Mesothelial cell of epicardium (in vitro differentiated cells): ENCODE measurements at regions not wholly inside any gene's neighbourhood (a gene's known extent, or its start where the extent isn't known, plus 50 kb on each side); places are given as distances from the start of the nearest gene placed in this dataset.
"Not testable (repeated sequence)": the region's sequence is repeated elsewhere in the genome, so short reads cannot be mapped to it uniquely, and the experiment has no call there.

Experiments used
- DNase-seq, 2 experiments: peaks; one replicate each; pipeline ENCODE4 v3.0.0; 2021; ENCODE audit warnings: low spot score in 2 of 2; ENCODE audit not compliant: unreplicated experiment in 2 of 2
- H3K27ac Mint-ChIP-seq: 2 replicates; pipeline ENCODE4 v1.8.0; 2021; ENCODE audit warnings: mixed read lengths
- H3K27me3 Mint-ChIP-seq: 2 replicates; pipeline ENCODE4 v1.8.0; 2021; ENCODE audit warnings: low read depth, mixed read lengths
- H3K36me3 Mint-ChIP-seq: 2 replicates; pipeline ENCODE4 v1.8.0; 2021; ENCODE audit warnings: mixed read lengths
- H3K4me1 Mint-ChIP-seq: 2 replicates; pipeline ENCODE4 v1.8.0; 2021; ENCODE audit warnings: mixed read lengths
- H3K4me3 Mint-ChIP-seq: 2 replicates; pipeline ENCODE4 v1.8.0; 2021; ENCODE audit warnings: mild to moderate bottlenecking, moderate library complexity, mixed read lengths
- H3K9me3 Mint-ChIP-seq: 2 replicates; pipeline ENCODE4 v1.8.0; 2021; ENCODE audit warnings: mixed read lengths
- TF ChIP-seq, protein P1 (sequence below): fragments of 200-600 bp; sonication (generic); IDR thresholded peaks from one replicate; pipeline ENCODE4 v1.5.0; 2021; ENCODE audit warnings: antibody characterized with exemption; ENCODE audit not compliant: unreplicated experiment

DNA sequence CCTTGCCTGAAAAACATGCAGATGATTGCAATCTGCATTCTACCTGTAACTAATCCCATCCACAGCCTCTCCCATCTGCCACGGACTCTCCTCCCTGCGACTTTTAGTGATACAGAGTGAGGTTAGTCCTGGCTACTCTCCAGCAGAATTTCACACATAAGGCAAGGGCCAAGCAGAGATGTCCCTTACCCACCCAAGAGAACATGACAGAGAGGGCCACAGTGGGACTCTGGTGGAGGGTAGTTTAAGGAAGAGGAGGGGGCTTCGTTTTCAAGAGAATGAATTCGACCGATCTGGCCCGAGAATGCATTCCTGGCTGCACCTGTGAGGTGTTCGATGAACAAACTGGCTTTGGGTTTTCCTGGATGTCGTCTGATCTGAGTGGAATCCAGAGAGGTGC, 87.5 kb upstream of the SIM2 start:
- Mint-ChIP-seq H3K36me3 (no peaks in the 10 kb centered on the region), H3K4me3 (no peak overlapping the region), H3K9me3 (peaks cover 26% of the 10 kb centered on the region), H3K27ac (no peak overlapping the region), H3K27me3 (peaks cover 71% of the 10 kb centered on the region), H3K4me1 (no peaks in the 10 kb centered on the region)
- no peak for DNase-seq
- TF ChIP-seq, protein P1, sequence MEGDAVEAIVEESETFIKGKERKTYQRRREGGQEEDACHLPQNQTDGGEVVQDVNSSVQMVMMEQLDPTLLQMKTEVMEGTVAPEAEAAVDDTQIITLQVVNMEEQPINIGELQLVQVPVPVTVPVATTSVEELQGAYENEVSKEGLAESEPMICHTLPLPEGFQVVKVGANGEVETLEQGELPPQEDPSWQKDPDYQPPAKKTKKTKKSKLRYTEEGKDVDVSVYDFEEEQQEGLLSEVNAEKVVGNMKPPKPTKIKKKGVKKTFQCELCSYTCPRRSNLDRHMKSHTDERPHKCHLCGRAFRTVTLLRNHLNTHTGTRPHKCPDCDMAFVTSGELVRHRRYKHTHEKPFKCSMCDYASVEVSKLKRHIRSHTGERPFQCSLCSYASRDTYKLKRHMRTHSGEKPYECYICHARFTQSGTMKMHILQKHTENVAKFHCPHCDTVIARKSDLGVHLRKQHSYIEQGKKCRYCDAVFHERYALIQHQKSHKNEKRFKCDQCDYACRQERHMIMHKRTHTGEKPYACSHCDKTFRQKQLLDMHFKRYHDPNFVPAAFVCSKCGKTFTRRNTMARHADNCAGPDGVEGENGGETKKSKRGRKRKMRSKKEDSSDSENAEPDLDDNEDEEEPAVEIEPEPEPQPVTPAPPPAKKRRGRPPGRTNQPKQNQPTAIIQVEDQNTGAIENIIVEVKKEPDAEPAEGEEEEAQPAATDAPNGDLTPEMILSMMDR: no peak

- Mint-ChIP-seq H3K27me3 (peaks cover 60% of the 10 kb centered on the region), H3K36me3 (no peaks in the 10 kb centered on the region), H3K4me1 (no peaks in the 10 kb centered on the region), H3K9me3 (peaks cover 32% of the 10 kb centered on the region), H3K27ac (no peak overlapping the region), H3K4me3 (no peak overlapping the region)
- TF ChIP-seq, protein P1: no peak
- DNase-seq: no peak
Observed at GRCh38 chr21:36613059-36613458, 85.9 kb upstream of the SIM2 start.

DNA sequence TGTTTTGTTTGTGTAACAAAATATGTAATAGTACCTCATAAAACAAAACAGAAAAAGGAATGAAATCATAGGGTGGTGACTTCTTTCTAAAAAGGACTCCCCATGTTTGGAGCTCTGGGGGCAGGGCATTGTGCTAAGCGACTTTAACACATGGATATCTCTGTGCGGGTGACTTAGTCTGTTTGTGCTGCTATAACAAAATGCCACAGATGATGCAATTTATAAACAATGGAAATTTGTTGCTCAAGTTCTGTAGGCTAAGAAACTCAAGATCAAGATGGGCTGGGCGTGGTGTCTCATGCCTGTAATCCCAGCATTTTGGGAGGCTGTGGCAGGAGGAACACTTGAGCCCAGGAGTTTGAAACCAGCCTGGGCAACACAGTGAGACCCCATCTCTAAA, 85.4 kb upstream of the SIM2 start:
- TF ChIP-seq, protein P1: no peak
- peaks cover 57% of the 10 kb centered on the region for H3K27me3 Mint-ChIP-seq
- no peak overlapping the region for H3K27ac Mint-ChIP-seq
- H3K4me3 Mint-ChIP-seq: no peak overlapping the region
- peaks cover 32% of the 10 kb centered on the region for H3K9me3 Mint-ChIP-seq
- DNase-seq: no peak
- H3K4me1 Mint-ChIP-seq: no peaks in the 10 kb centered on the region
- no peaks in the 10 kb centered on the region for H3K36me3 Mint-ChIP-seq

GRCh38 chr21:36615274-36615964, 83.5 kb upstream of the SIM2 start:
- TF ChIP-seq, protein P1: no peak
- Mint-ChIP-seq H3K4me3 (no peak overlapping the region), H3K36me3 (no peaks in the 10 kb centered on the region), H3K9me3 (peaks cover 19% of the 10 kb centered on the region), H3K27me3 (peaks cover 50% of the 10 kb centered on the region), H3K4me1 (no peaks in the 10 kb centered on the region), H3K27ac (no peak overlapping the region)
- DNase-seq: no peak

- not testable (repeated sequence) for DNase-seq, H3K27ac Mint-ChIP-seq, H3K4me3 Mint-ChIP-seq, H3K36me3 Mint-ChIP-seq, H3K4me1 Mint-ChIP-seq
- Mint-ChIP-seq H3K9me3 (peaks cover 17% of the 10 kb centered on the region), H3K27me3 (peaks cover 38% of the 10 kb centered on the region)
Observed at GRCh38 chr21:36616773-36617172, 82.1 kb upstream of the SIM2 start.

GRCh38 chr21:36621794-36622193, 77.1 kb upstream of the SIM2 start:
- not testable (repeated sequence) for H3K27ac Mint-ChIP-seq, H3K4me1 Mint-ChIP-seq, H3K36me3 Mint-ChIP-seq, H3K4me3 Mint-ChIP-seq, DNase-seq
- Mint-ChIP-seq H3K27me3 (peaks cover 23% of the 10 kb centered on the region), H3K9me3 (peaks cover 18% of the 10 kb centered on the region)

DNA sequence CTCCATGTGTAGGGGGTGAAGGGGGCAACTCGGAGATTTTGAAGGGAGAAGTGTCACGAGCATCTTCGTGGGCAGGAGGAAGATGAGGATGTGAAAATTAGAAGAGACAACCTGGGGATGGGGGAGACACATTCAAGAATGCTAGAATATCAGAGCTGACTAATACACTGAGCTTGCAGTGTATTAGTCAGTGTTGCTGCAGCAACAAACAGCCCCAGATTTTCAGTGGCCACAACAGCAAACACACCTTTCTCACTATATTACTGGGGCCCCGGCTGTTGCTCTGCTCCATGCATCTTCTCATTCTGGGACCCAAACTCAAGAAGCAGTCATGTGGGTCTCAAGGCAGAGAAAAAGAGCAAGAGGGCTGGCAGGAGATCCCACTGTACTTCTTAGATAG, 74.8 kb upstream of the SIM2 start:
- H3K36me3 Mint-ChIP-seq: no peaks in the 10 kb centered on the region
- H3K9me3 Mint-ChIP-seq: peaks cover 13% of the 10 kb centered on the region

More for the DNA sequence above, 74.8 kb upstream of the SIM2 start:
- Mint-ChIP-seq H3K27ac (no peak overlapping the region), H3K27me3 (peaks cover 35% of the 10 kb centered on the region), H3K4me3 (no peak overlapping the region), H3K4me1 (no peaks in the 10 kb centered on the region)
- DNase-seq: no peak
- TF ChIP-seq, protein P1: no peak
